WTC11 (cell line): ENCODE measurements at regions not wholly inside any gene's neighbourhood (a gene's known extent, or its start where the extent isn't known, plus 50 kb on each side); places are given as distances from the start of the nearest gene placed in this dataset.

ENCODE experiments used
- ATAC-seq: fragments of 200-7000 bp; cut with Tn5 transposase; 2 replicates; pipeline ENCODE4 v1.10.0; 2021; ENCODE audit warnings: mild to moderate bottlenecking, moderate library complexity
- CTCF ChIA-PET: fragments of 300-600 bp; sonication (Branson Sonifier 250); formaldehyde crosslinking; loops from one replicate; lab custom pipeline; 2021; ENCODE audit warnings: antibody characterized with exemption; lab: Charles Lee
- POLR2A ChIA-PET: fragments of 350-600 bp; sonication (Branson Sonifier 250); formaldehyde crosslinking; loops from one replicate; lab custom pipeline; 2021; ENCODE audit warnings: antibody characterized with exemption; lab: Charles Lee
- DNase-seq: peaks from one replicate; pipeline ENCODE4 v3.0.0; 2021; ENCODE audit warnings: low spot score
- H3K27ac Mint-ChIP-seq: 2 replicates; pipeline ENCODE4 v1.8.0; 2021; ENCODE audit warnings: mixed read lengths
- H3K27me3 Mint-ChIP-seq: 2 replicates; pipeline ENCODE4 v1.8.0; 2021; ENCODE audit warnings: low read depth, mild to moderate bottlenecking, moderate library complexity, mixed read lengths
- H3K36me3 Mint-ChIP-seq: 2 replicates; pipeline ENCODE4 v1.8.0; 2021; ENCODE audit warnings: mixed read lengths
- H3K4me1 Mint-ChIP-seq: 2 replicates; pipeline ENCODE4 v1.8.0; 2022; ENCODE audit warnings: mixed read lengths
- H3K4me3 Mint-ChIP-seq: 2 replicates; pipeline ENCODE4 v1.8.0; 2021; ENCODE audit warnings: mild to moderate bottlenecking, moderate library complexity, mixed read lengths
- H3K9me3 Mint-ChIP-seq: 2 replicates; pipeline ENCODE4 v1.8.0; 2021; ENCODE audit warnings: mixed read lengths
- E2F4 ChIP-seq: sonication (generic); formaldehyde crosslinking; IDR thresholded peaks from 2 replicates; pipeline ENCODE4 v1.8.1; 2022; ENCODE audit warnings: low read depth, mild to moderate bottlenecking, moderate library complexity, missing genetic modification reagents, borderline replicate concordance
- EMX1 ChIP-seq: fragments of 250-450 bp; sonication (Bioruptor Pico); IDR thresholded peaks from 2 replicates; pipeline ENCODE4 v1.8.0; 2021; ENCODE audit warnings: mild to moderate bottlenecking
- ESRRA ChIP-seq: sonication (generic); formaldehyde crosslinking; IDR thresholded peaks from 2 replicates; pipeline ENCODE4 v1.8.1; 2022; ENCODE audit warnings: mild to moderate bottlenecking, missing genetic modification reagents, borderline replicate concordance
- ETV6 ChIP-seq: sonication (generic); formaldehyde crosslinking; IDR thresholded peaks from 2 replicates; pipeline ENCODE4 v1.8.1; 2022; ENCODE audit warnings: mild to moderate bottlenecking, missing genetic modification reagents
- FOXJ3 ChIP-seq: sonication (generic); formaldehyde crosslinking; IDR thresholded peaks from 2 replicates; pipeline ENCODE4 v1.9.0; 2021; ENCODE audit warnings: missing genetic modification reagents, mild to moderate bottlenecking, borderline replicate concordance
- GTF2I ChIP-seq: fragments of 250-450 bp; sonication (Bioruptor Pico); conservative IDR thresholded peaks from 2 replicates; pipeline ENCODE4 v1.4.0; 2021; ENCODE audit warnings: mild to moderate bottlenecking
- HMGA2 ChIP-seq: fragments of 250-450 bp; sonication (Bioruptor Pico); IDR thresholded peaks from 2 replicates; pipeline ENCODE4 v1.4.0; 2021; ENCODE audit warnings: mild to moderate bottlenecking, moderate library complexity
- JUN ChIP-seq: sonication (generic); formaldehyde crosslinking; IDR thresholded peaks from 2 replicates; pipeline ENCODE4 v1.8.0; 2023; ENCODE audit warnings: mild to moderate bottlenecking, missing genetic modification reagents
- NR2C2 ChIP-seq: sonication (generic); formaldehyde crosslinking; IDR thresholded peaks from 2 replicates; pipeline ENCODE4 v1.8.0; 2022; ENCODE audit warnings: mild to moderate bottlenecking, missing genetic modification reagents
- PRRX2 ChIP-seq: fragments of 250-450 bp; sonication (Bioruptor Pico); IDR thresholded peaks from 2 replicates; pipeline ENCODE4 v1.8.0; 2021; ENCODE audit warnings: mild to moderate bottlenecking
- RORB ChIP-seq: fragments of 250-450 bp; sonication (Bioruptor Pico); IDR thresholded peaks from 2 replicates; pipeline ENCODE4 v1.9.0; 2021; ENCODE audit warnings: mild to moderate bottlenecking
- TEAD1 ChIP-seq: sonication (generic); formaldehyde crosslinking; IDR thresholded peaks from 2 replicates; pipeline ENCODE4 v1.8.0; 2022; ENCODE audit warnings: mild to moderate bottlenecking, missing genetic modification reagents
- TEAD4 ChIP-seq: sonication (generic); formaldehyde crosslinking; IDR thresholded peaks from 2 replicates; pipeline ENCODE4 v1.8.0; 2022; ENCODE audit warnings: mild to moderate bottlenecking, missing genetic modification reagents
- USF1 ChIP-seq: sonication (generic); formaldehyde crosslinking; IDR thresholded peaks from 2 replicates; pipeline ENCODE4 v1.8.0; 2022; ENCODE audit warnings: mild to moderate bottlenecking, missing genetic modification reagents
- ZNF263 ChIP-seq: sonication (generic); formaldehyde crosslinking; IDR thresholded peaks from 2 replicates; pipeline ENCODE4 v1.8.1; 2022; ENCODE audit warnings: low read depth, mild to moderate bottlenecking, moderate library complexity, missing genetic modification reagents
- ZNF425 ChIP-seq: fragments of 250-450 bp; sonication (Bioruptor Pico); conservative IDR thresholded peaks from 2 replicates; pipeline ENCODE4 v1.9.0; 2021; ENCODE audit warnings: mild to moderate bottlenecking
- ZNF671 ChIP-seq: fragments of 250-450 bp; sonication (Bioruptor Pico); IDR thresholded peaks from 2 replicates; pipeline ENCODE4 v1.8.0; 2021; ENCODE audit warnings: mild to moderate bottlenecking
- ZSCAN18 ChIP-seq: fragments of 250-450 bp; sonication (Bioruptor Pico); IDR thresholded peaks from 2 replicates; pipeline ENCODE4 v2.1.2; 2022; ENCODE audit warnings: mild to moderate bottlenecking, moderate library complexity
- TF ChIP-seq, protein P1 (sequence below): sonication (generic); formaldehyde crosslinking; IDR thresholded peaks from 2 replicates; pipeline ENCODE4 v1.8.0; 2022; ENCODE audit warnings: mild to moderate bottlenecking, missing genetic modification reagents
- TF ChIP-seq, protein P2 (sequence below): sonication (generic); formaldehyde crosslinking; IDR thresholded peaks from 2 replicates; pipeline ENCODE4 v1.8.0; 2023; ENCODE audit warnings: missing genetic modification reagents
- TF ChIP-seq, protein P3 (sequence below): sonication (generic); formaldehyde crosslinking; IDR thresholded peaks from 2 replicates; pipeline ENCODE4 v1.8.0; 2023; ENCODE audit warnings: mild to moderate bottlenecking, missing genetic modification reagents
- TF ChIP-seq, protein P4 (sequence below): fragments of 250-450 bp; sonication (Bioruptor Pico); IDR thresholded peaks from 2 replicates; pipeline ENCODE4 v1.9.0; 2021; ENCODE audit warnings: mild to moderate bottlenecking

- H3K4me3 Mint-ChIP-seq, result no peak overlapping the region
- CTCF ChIA-PET, result no interaction called here
- POLR2A ChIA-PET, result no interaction called here
These were observed 436.9 kb downstream of the NLGN4X start for GRCh38 chrX:5791721-5792120.

GRCh38 chrX:5788910-5789309 lies 439.8 kb downstream of the NLGN4X start:
- DNase-seq (no peak), ATAC-seq (no peak)
- Mint-ChIP-seq H3K27ac (no peak overlapping the region), H3K36me3 (no peaks in the 10 kb centered on the region), H3K9me3 (no peaks in the 10 kb centered on the region), H3K4me3 (no peak overlapping the region), H3K27me3 (no peaks in the 10 kb centered on the region), H3K4me1 (peaks cover 4% of the 10 kb centered on the region; the same call in 1 of the 2 replicates)
- POLR2A ChIA-PET, result no interaction called here
- CTCF ChIA-PET, result no interaction called here
- no peak for TF ChIP-seq USF1 (CRISPR knock-in tag)
- no peak for TF ChIP-seq RORB (CRISPR knock-in tag)
- no peak for TF ChIP-seq GTF2I (CRISPR knock-in tag)
- TF ChIP-seq, protein P1, sequence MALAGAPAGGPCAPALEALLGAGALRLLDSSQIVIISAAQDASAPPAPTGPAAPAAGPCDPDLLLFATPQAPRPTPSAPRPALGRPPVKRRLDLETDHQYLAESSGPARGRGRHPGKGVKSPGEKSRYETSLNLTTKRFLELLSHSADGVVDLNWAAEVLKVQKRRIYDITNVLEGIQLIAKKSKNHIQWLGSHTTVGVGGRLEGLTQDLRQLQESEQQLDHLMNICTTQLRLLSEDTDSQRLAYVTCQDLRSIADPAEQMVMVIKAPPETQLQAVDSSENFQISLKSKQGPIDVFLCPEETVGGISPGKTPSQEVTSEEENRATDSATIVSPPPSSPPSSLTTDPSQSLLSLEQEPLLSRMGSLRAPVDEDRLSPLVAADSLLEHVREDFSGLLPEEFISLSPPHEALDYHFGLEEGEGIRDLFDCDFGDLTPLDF (CRISPR knock-in tag), result no peak
- TF ChIP-seq E2F4, result no peak
- no peak for TF ChIP-seq FOXJ3 (CRISPR knock-in tag)
- TF ChIP-seq, protein P2, sequence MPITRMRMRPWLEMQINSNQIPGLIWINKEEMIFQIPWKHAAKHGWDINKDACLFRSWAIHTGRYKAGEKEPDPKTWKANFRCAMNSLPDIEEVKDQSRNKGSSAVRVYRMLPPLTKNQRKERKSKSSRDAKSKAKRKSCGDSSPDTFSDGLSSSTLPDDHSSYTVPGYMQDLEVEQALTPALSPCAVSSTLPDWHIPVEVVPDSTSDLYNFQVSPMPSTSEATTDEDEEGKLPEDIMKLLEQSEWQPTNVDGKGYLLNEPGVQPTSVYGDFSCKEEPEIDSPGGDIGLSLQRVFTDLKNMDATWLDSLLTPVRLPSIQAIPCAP (CRISPR knock-in tag), result no peak
- TF ChIP-seq TEAD4 (CRISPR knock-in tag), result no peak
- no peak for TF ChIP-seq ZSCAN18 (CRISPR knock-in tag)
- TF ChIP-seq ZNF263 (CRISPR knock-in tag), result no peak

More at GRCh38 chrX:5791721-5792120, 436.9 kb downstream of the NLGN4X start:
- DNase-seq (no peak), ATAC-seq (no peak)
- Mint-ChIP-seq H3K27me3 (no peaks in the 10 kb centered on the region), H3K4me1 (peaks cover 4% of the 10 kb centered on the region; the same call in 1 of the 2 replicates), H3K36me3 (peaks cover 4% of the 10 kb centered on the region), H3K27ac (no peak overlapping the region), H3K9me3 (peaks cover 10% of the 10 kb centered on the region)
- TF ChIP-seq, protein P3, sequence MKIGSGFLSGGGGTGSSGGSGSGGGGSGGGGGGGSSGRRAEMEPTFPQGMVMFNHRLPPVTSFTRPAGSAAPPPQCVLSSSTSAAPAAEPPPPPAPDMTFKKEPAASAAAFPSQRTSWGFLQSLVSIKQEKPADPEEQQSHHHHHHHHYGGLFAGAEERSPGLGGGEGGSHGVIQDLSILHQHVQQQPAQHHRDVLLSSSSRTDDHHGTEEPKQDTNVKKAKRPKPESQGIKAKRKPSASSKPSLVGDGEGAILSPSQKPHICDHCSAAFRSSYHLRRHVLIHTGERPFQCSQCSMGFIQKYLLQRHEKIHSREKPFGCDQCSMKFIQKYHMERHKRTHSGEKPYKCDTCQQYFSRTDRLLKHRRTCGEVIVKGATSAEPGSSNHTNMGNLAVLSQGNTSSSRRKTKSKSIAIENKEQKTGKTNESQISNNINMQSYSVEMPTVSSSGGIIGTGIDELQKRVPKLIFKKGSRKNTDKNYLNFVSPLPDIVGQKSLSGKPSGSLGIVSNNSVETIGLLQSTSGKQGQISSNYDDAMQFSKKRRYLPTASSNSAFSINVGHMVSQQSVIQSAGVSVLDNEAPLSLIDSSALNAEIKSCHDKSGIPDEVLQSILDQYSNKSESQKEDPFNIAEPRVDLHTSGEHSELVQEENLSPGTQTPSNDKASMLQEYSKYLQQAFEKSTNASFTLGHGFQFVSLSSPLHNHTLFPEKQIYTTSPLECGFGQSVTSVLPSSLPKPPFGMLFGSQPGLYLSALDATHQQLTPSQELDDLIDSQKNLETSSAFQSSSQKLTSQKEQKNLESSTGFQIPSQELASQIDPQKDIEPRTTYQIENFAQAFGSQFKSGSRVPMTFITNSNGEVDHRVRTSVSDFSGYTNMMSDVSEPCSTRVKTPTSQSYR, result no peak
- TF ChIP-seq HMGA2 (CRISPR knock-in tag), result no peak
- no peak for TF ChIP-seq FOXJ3 (CRISPR knock-in tag)
- no peak for TF ChIP-seq PRRX2 (CRISPR knock-in tag)
- no peak for TF ChIP-seq TEAD1
- no peak for TF ChIP-seq JUN (CRISPR knock-in tag)
- TF ChIP-seq ZNF425 (CRISPR knock-in tag), result no peak
- no peak for TF ChIP-seq ESRRA
- TF ChIP-seq, protein P4, sequence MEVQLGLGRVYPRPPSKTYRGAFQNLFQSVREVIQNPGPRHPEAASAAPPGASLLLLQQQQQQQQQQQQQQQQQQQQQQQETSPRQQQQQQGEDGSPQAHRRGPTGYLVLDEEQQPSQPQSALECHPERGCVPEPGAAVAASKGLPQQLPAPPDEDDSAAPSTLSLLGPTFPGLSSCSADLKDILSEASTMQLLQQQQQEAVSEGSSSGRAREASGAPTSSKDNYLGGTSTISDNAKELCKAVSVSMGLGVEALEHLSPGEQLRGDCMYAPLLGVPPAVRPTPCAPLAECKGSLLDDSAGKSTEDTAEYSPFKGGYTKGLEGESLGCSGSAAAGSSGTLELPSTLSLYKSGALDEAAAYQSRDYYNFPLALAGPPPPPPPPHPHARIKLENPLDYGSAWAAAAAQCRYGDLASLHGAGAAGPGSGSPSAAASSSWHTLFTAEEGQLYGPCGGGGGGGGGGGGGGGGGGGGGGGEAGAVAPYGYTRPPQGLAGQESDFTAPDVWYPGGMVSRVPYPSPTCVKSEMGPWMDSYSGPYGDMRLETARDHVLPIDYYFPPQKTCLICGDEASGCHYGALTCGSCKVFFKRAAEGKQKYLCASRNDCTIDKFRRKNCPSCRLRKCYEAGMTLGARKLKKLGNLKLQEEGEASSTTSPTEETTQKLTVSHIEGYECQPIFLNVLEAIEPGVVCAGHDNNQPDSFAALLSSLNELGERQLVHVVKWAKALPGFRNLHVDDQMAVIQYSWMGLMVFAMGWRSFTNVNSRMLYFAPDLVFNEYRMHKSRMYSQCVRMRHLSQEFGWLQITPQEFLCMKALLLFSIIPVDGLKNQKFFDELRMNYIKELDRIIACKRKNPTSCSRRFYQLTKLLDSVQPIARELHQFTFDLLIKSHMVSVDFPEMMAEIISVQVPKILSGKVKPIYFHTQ (CRISPR knock-in tag), result no peak
- TF ChIP-seq GTF2I (CRISPR knock-in tag), result no peak
- TF ChIP-seq NR2C2, result no peak
- TF ChIP-seq ZNF671, result no peak
- TF ChIP-seq EMX1 (CRISPR knock-in tag), result no peak
- no peak for TF ChIP-seq ETV6 (CRISPR knock-in tag)
